Body of pancreas (tissue), 4 donors: ENCODE measurements at regions not wholly inside any gene's neighbourhood (a gene's known extent, or its start where the extent isn't known, plus 50 kb on each side); places are given as distances from the start of the nearest gene placed in this dataset.

Source experiments
- ATAC-seq: fragments of 150-250 bp; one replicate; pipeline ENCODE4 v1.9.1; 2016
- DNase-seq, 4 donors: peaks; one replicate each; pipeline ENCODE4 v3.0.0-alpha.2; 2019
- H3K27ac ChIP-seq, 4 donors: fragments of 200-600 bp; sonication (generic); 1 replicate in 3 of 4; 2 replicates in 1 of 4; pipeline versions ENCODE4 v1.5.1 to v1.6.1; 2016 to 2019; ENCODE audit warnings: mild to moderate bottlenecking in 1 of 4, mixed read lengths in 1 of 4, moderate library complexity in 1 of 4
- H3K27me3 ChIP-seq, 2 donors: fragments of 200-600 bp; sonication (generic); one replicate each; pipeline ENCODE4 v1.6.0; 2016; ENCODE audit warnings: mild to moderate bottlenecking in 1 of 2
- H3K36me3 ChIP-seq, 2 donors: fragments of 200-600 bp; sonication (generic); replicated peaks in 1 of 2; 2 replicates each; pipeline ENCODE4 v1.5.1; 2016; ENCODE audit warnings: low read depth in 2 of 2; ENCODE audit not compliant: insufficient read depth in 1 of 2
- H3K4me1 ChIP-seq: fragments of 200-600 bp; sonication (generic); one replicate; pipeline ENCODE4 v1.6.0; 2016
- H3K4me3 ChIP-seq, 2 donors: fragments of 200-600 bp; sonication (generic); 1 replicate in 1 of 2; 2 replicates in 1 of 2; pipeline ENCODE4 v1.5.1; 2016 to 2019
- H3K9me3 ChIP-seq, 3 donors: fragments of 200-600 bp; sonication (generic); 1 replicate in 2 of 3; 2 replicates in 1 of 3; pipeline ENCODE4 v1.5.1; 2016
- CTCF ChIP-seq, 7 experiments: fragments of 450-650 bp in 4 of 7; fragments of 200-600 bp in 3 of 7; sonication (generic) in 3 of 7; IDR thresholded peaks; one replicate each; pipeline ENCODE4 v1.5.1; 2016 to 2019; ENCODE audit warnings: antibody characterized with exemption in 7 of 7
- POLR2A ChIP-seq, 3 donors: fragments of 450-650 bp; IDR thresholded peaks; one replicate each; pipeline ENCODE4 v1.6.1; 2016; ENCODE audit warnings: antibody characterized with exemption in 3 of 3, mild to moderate bottlenecking in 2 of 3
- WGBS, 2 donors: methylation state at CpG; one replicate each; pipeline ENCODE4 v1.1.5; 2017; 5-methylcytosine and 5-hydroxymethylcytosine counted together
- intact Hi-C: fragments of 100-400 bp; cut with DNase I; formaldehyde crosslinking; loops from one replicate; pipeline ENCODE4 v1.15.1; 2023

GRCh38 chr6:130598021-130598989, 228.9 kb upstream of the SMLR1 start:
- ATAC-seq: no peak
- DNase-seq: no peak

GRCh38 chr6:130600880-130601341, 226.3 kb upstream of the SMLR1 start:
- Histone ChIP-seq H3K4me3 (no peak overlapping the region), H3K4me1 (no peaks in the 10 kb centered on the region), H3K27me3 (no peaks in the 10 kb centered on the region), H3K9me3 (no peaks in the 10 kb centered on the region), H3K27ac (no peak overlapping the region), H3K36me3 (no peaks in the 10 kb centered on the region)
- intact Hi-C loops: no loop called here
- no peak for TF ChIP-seq POLR2A (IDR thresholded peaks at IDR 0.05)
- TF ChIP-seq CTCF (IDR thresholded peaks at IDR 0.05): no peak
- ATAC-seq (no peak), DNase-seq (no peak)
- 75 to 86% methylated on average over 2 of the region's 2 CpGs for WGBS, 2 donors

More at GRCh38 chr6:130598021-130598989, 228.9 kb upstream of the SMLR1 start:
- no peaks in the 10 kb centered on the region for H3K36me3 ChIP-seq
- H3K4me1 ChIP-seq: no peaks in the 10 kb centered on the region
- TF ChIP-seq POLR2A (IDR thresholded peaks at IDR 0.05) (no peak), CTCF (IDR thresholded peaks at IDR 0.05) (no peak)
- WGBS, 2 donors: 42 to 46% methylated on average over 2 of the region's 2 CpGs
- H3K27me3 ChIP-seq: no peaks in the 10 kb centered on the region
- intact Hi-C loops: no loop called here
- H3K27ac ChIP-seq: no peak overlapping the region
- H3K4me3 ChIP-seq: no peak overlapping the region
- H3K9me3 ChIP-seq: no peaks in the 10 kb centered on the region

GRCh38 chr6:130602151-130602770, 224.9 kb upstream of the SMLR1 start:
- no peak for ATAC-seq
- no peak for TF ChIP-seq POLR2A (IDR thresholded peaks at IDR 0.05)
- no peak for TF ChIP-seq CTCF (IDR thresholded peaks at IDR 0.05)
- intact Hi-C loops: no loop called here

GRCh38 chr6:130603391-130603790, 223.8 kb upstream of the SMLR1 start:
- Histone ChIP-seq H3K4me3 (no peak overlapping the region), H3K27ac (no peak overlapping the region), H3K36me3 (no peaks in the 10 kb centered on the region), H3K4me1 (no peaks in the 10 kb centered on the region), H3K9me3 (no peaks in the 10 kb centered on the region), H3K27me3 (no peaks in the 10 kb centered on the region)
- no peak for ATAC-seq
- TF ChIP-seq CTCF (IDR thresholded peaks at IDR 0.05): no peak
- no peak for TF ChIP-seq POLR2A (IDR thresholded peaks at IDR 0.05)
- no peak for DNase-seq
- WGBS, 2 donors: 71% methylated on average over 3 of the region's 3 CpGs
- intact Hi-C loops: no loop called here

More at GRCh38 chr6:130602151-130602770, 224.9 kb upstream of the SMLR1 start:
- Histone ChIP-seq H3K27ac (no peak overlapping the region), H3K27me3 (no peaks in the 10 kb centered on the region), H3K9me3 (no peaks in the 10 kb centered on the region), H3K36me3 (no peaks in the 10 kb centered on the region), H3K4me3 (no peak overlapping the region), H3K4me1 (no peaks in the 10 kb centered on the region)
- 34 to 63% methylated on average over 8 of the region's 8 CpGs for WGBS, 2 donors
- DNase-seq: no peak
